GM18858 (cell line): ENCODE measurements at regions not wholly inside any gene's neighbourhood (a gene's known extent, or its start where the extent isn't known, plus 50 kb on each side); places are given as distances from the start of the nearest gene placed in this dataset.
"Not testable (repeated sequence)": the region's sequence is repeated elsewhere in the genome, so short reads cannot be mapped to it uniquely, and the experiment has no call there.

Experiments
- ATAC-seq: cut with Tn5 transposase; IDR thresholded peaks from one replicate; pipeline ENCODE4 v1.9.1; 2021; ENCODE audit not compliant: unreplicated experiment

- ATAC-seq, result no peak
Measured at GRCh38 chr12:46550266-46550879, 177.8 kb upstream of the SLC38A2 start.

GRCh38 chr12:46549527-46550265 lies 177.1 kb upstream of the SLC38A2 start:
- peak; percentile 34 for ATAC-seq

- no peak for ATAC-seq
Measured at GRCh38 chr12:46548605-46549071, 176.1 kb upstream of the SLC38A2 start.

- ATAC-seq, result no peak
Measured at GRCh38 chr12:46547421-46548354, 175.1 kb upstream of the SLC38A2 start.

GRCh38 chr12:46546634-46547273 lies 174.2 kb upstream of the SLC38A2 start:
- ATAC-seq, result peak; percentile 92

- ATAC-seq, result not testable (repeated sequence)
Measured at GRCh38 chr12:46543378-46543795, 170.8 kb upstream of the SLC38A2 start.

- ATAC-seq, result no peak
Measured at GRCh38 chr12:46538976-46539375, 166.4 kb upstream of the SLC38A2 start.

GRCh38 chr12:46537387-46537955 lies 164.9 kb upstream of the SLC38A2 start:
- no peak for ATAC-seq

- peak; percentile 81 for ATAC-seq
Measured at GRCh38 chr12:46536316-46536715, 163.7 kb upstream of the SLC38A2 start.

- ATAC-seq, result no peak
Measured at GRCh38 chr12:46535907-46536306, 163.3 kb upstream of the SLC38A2 start.

- ATAC-seq, result no peak
Measured at GRCh38 chr12:46535376-46535775, 162.8 kb upstream of the SLC38A2 start.

GRCh38 chr12:46534327-46534840 lies 161.8 kb upstream of the SLC38A2 start:
- ATAC-seq, result no peak

GRCh38 chr12:46533723-46534122 lies 161.2 kb upstream of the SLC38A2 start:
- no peak for ATAC-seq

GRCh38 chr12:46531804-46532203 lies 159.2 kb upstream of the SLC38A2 start:
- ATAC-seq, result no peak

GRCh38 chr12:46531059-46531785 lies 158.6 kb upstream of the SLC38A2 start:
- ATAC-seq, result no peak

GRCh38 chr12:46530373-46531056 lies 157.9 kb upstream of the SLC38A2 start:
- ATAC-seq, result no peak

GRCh38 chr12:46526233-46526632 lies 153.7 kb upstream of the SLC38A2 start:
- no peak for ATAC-seq

- no peak for ATAC-seq
Measured at GRCh38 chr12:46524778-46525177, 152.2 kb upstream of the SLC38A2 start.
